ENCODE measurements at regions not wholly inside any gene's neighbourhood (a gene's known extent, or its start where the extent isn't known, plus 50 kb on each side); places are given as distances from the start of the nearest gene placed in this dataset.

GRCh38 chr6:12415980-12416598, 125.9 kb downstream of the EDN1 start:
- no peak for TF ChIP-seq CTCF (IDR thresholded peaks at IDR 0.05; ENCODE audit: borderline replicate concordance, extremely low read depth, insufficient read depth)
- H3K36me3 ChIP-seq (ENCODE audit: control insufficient read depth in 2 of 3, insufficient read depth in 3 of 3, low read length in 3 of 3), result no peaks in the 10 kb centered on the region
- H3K9ac ChIP-seq (ENCODE audit: low read length in 3 of 3), result no peak overlapping the region
- no peak for FAIRE-seq
- DNase-seq, result no peak
- intact Hi-C loops (cut with DNase I), result no loop called here
- H3K9me3 ChIP-seq (ENCODE audit: control insufficient read depth in 2 of 3, insufficient read depth in 1 of 3, low read length in 3 of 3), result no peaks in the 10 kb centered on the region
- no peak overlapping the region for H3K4me3 ChIP-seq (ENCODE audit: low read length in 3 of 3)
- no peaks in the 10 kb centered on the region for H3K4me1 ChIP-seq (ENCODE audit: control insufficient read depth in 2 of 3, insufficient read depth in 2 of 3, low read depth in 1 of 3, low read length in 3 of 3)
- no peak overlapping the region for H3K27ac ChIP-seq (ENCODE audit: low read depth in 2 of 2, low read length in 2 of 2)
- H3K27me3 ChIP-seq (ENCODE audit: control insufficient read depth, insufficient read depth, low read length), result no peaks in the 10 kb centered on the region

DNA sequence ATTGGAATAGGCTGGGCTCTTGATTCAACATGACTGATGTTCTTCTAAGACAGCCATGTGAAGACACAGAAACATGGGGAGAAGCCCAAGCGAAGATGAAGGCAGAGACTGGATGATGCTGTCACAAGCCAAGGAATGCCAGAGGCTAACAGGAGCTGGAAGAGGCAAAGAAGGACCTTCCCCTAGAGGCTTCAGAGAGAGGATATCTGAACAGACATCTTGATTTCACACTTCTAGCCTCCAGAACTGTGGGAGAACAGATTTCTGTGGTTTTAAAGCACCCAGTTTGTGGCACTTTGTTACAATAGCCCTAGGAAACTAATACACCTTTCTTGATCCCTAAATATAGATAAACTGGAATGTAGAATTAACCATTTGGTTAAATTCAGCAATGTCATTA, 127.0 kb downstream of the EDN1 start:
- H3K4me3 ChIP-seq (ENCODE audit: low read length in 3 of 3), result no peak overlapping the region

DNA sequence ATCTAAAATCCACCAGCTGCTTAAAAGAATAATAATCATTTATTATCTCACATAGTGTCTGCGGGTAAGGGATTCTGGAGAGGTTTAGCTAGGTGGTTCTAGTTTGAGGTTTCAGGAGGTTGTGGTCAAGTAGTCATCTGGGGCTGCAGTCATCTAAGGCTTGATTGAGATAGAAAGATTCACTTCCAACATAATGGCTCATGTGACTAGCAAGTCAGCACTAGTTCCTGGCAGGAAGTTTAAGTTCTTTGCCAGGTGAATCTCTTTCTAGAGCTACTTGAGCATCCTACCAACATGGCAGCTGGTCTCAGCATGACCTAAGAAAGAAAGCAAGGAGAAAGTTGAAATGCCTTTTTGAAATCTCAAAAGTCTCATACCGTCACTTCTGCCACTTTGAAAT, 128.8 kb downstream of the EDN1 start:
- Histone ChIP-seq H3K27me3 (ENCODE audit: control insufficient read depth, insufficient read depth, low read length) (no peaks in the 10 kb centered on the region), H3K9ac (ENCODE audit: low read length in 3 of 3) (no peak overlapping the region), H3K9me3 (ENCODE audit: control insufficient read depth in 2 of 3, insufficient read depth in 1 of 3, low read length in 3 of 3) (no peaks in the 10 kb centered on the region), H3K4me3 (ENCODE audit: low read length in 3 of 3) (no peak overlapping the region), H3K4me1 (ENCODE audit: control insufficient read depth in 2 of 3, insufficient read depth in 2 of 3, low read depth in 1 of 3, low read length in 3 of 3) (no peaks in the 10 kb centered on the region), H3K36me3 (ENCODE audit: control insufficient read depth in 2 of 3, insufficient read depth in 3 of 3, low read length in 3 of 3) (no peaks in the 10 kb centered on the region), H3K27ac (ENCODE audit: low read depth in 2 of 2, low read length in 2 of 2) (no peak overlapping the region)
- intact Hi-C loops (cut with DNase I), result no loop called here
- no peak for TF ChIP-seq CTCF (IDR thresholded peaks at IDR 0.05; ENCODE audit: borderline replicate concordance, extremely low read depth, insufficient read depth)
- DNase-seq (no peak), FAIRE-seq (no peak)

More for the DNA sequence above, 127.0 kb downstream of the EDN1 start:
- no peak for FAIRE-seq
- DNase-seq, result no peak
- Histone ChIP-seq H3K36me3 (ENCODE audit: control insufficient read depth in 2 of 3, insufficient read depth in 3 of 3, low read length in 3 of 3) (no peaks in the 10 kb centered on the region), H3K4me1 (ENCODE audit: control insufficient read depth in 2 of 3, insufficient read depth in 2 of 3, low read depth in 1 of 3, low read length in 3 of 3) (no peaks in the 10 kb centered on the region), H3K9me3 (ENCODE audit: control insufficient read depth in 2 of 3, insufficient read depth in 1 of 3, low read length in 3 of 3) (no peaks in the 10 kb centered on the region), H3K27ac (ENCODE audit: low read depth in 2 of 2, low read length in 2 of 2) (no peak overlapping the region), H3K27me3 (ENCODE audit: control insufficient read depth, insufficient read depth, low read length) (no peaks in the 10 kb centered on the region), H3K9ac (ENCODE audit: low read length in 3 of 3) (no peak overlapping the region)
- TF ChIP-seq CTCF (IDR thresholded peaks at IDR 0.05; ENCODE audit: borderline replicate concordance, extremely low read depth, insufficient read depth), result no peak
- intact Hi-C loops (cut with DNase I), result no loop called here
